Small intestine (tissue), 7 donors: ENCODE measurements at regions not wholly inside any gene's neighbourhood (a gene's known extent, or its start where the extent isn't known, plus 50 kb on each side); places are given as distances from the start of the nearest gene placed in this dataset.

ENCODE experiments used
- DNase-seq, 2 donors: peaks; one replicate each; pipeline versions ENCODE4 v3.0.0 to v3.0.0-alpha.2; 2013
- FAIRE-seq: peaks from 2 replicates; lab custom pipeline; 2012; peaks lifted over from hg19 to GRCh38; lab: Jason Lieb, UNC
- H3K27ac ChIP-seq, 3 donors: one replicate each; pipeline ENCODE4 v1.5.1; 2013; ENCODE audit warnings: low read length in 2 of 3, mild to moderate bottlenecking in 2 of 3, control low read depth in 1 of 3, inconsistent platforms in 1 of 3, low read depth in 1 of 3, moderate library complexity in 1 of 3
- H3K27me3 ChIP-seq, 3 donors: one replicate each; pipeline ENCODE4 v1.6.1; 2013; ENCODE audit warnings: low read length in 3 of 3, inconsistent platforms in 1 of 3; ENCODE audit not compliant: control insufficient read depth in 3 of 3, insufficient read depth in 3 of 3
- H3K36me3 ChIP-seq, 3 donors: one replicate each; pipeline ENCODE4 v1.6.1; 2013; ENCODE audit warnings: low read length in 3 of 3, inconsistent platforms in 1 of 3, low read depth in 1 of 3, mild to moderate bottlenecking in 1 of 3, moderate library complexity in 1 of 3; ENCODE audit not compliant: control insufficient read depth in 3 of 3, insufficient read depth in 2 of 3
- H3K4me1 ChIP-seq, 3 donors: one replicate each; pipeline ENCODE4 v1.6.1; 2013; ENCODE audit warnings: low read length in 2 of 3, inconsistent platforms in 1 of 3, low read depth in 1 of 3, mild to moderate bottlenecking in 1 of 3, moderate library complexity in 1 of 3; ENCODE audit not compliant: control insufficient read depth in 3 of 3, insufficient read depth in 2 of 3
- H3K4me3 ChIP-seq, 3 donors: one replicate each; pipeline ENCODE4 v1.5.1; 2013; ENCODE audit warnings: low read length in 3 of 3, control low read depth in 1 of 3, inconsistent platforms in 1 of 3, low read depth in 1 of 3, mild to moderate bottlenecking in 1 of 3, moderate library complexity in 1 of 3
- H3K9me3 ChIP-seq, 2 donors: one replicate each; pipeline ENCODE4 v1.6.1; 2013; ENCODE audit warnings: low read depth in 1 of 2, low read length in 1 of 2; ENCODE audit not compliant: control insufficient read depth in 2 of 2, insufficient read depth in 1 of 2
- WGBS, 3 donors: extraction: QIAGEN DNeasy Blood & Tissue Kit; methylation state at CpG; one replicate each; pipeline ENCODE4 v1.1.7; 2013; 5-methylcytosine and 5-hydroxymethylcytosine counted together
- donor health status: healthy with polysubstance abuse.
- donor health status: control.
- donor health status: control.
- donor health status: Bipolar disorder and iron deficiency.
- donor health status: healthy.

DNA sequence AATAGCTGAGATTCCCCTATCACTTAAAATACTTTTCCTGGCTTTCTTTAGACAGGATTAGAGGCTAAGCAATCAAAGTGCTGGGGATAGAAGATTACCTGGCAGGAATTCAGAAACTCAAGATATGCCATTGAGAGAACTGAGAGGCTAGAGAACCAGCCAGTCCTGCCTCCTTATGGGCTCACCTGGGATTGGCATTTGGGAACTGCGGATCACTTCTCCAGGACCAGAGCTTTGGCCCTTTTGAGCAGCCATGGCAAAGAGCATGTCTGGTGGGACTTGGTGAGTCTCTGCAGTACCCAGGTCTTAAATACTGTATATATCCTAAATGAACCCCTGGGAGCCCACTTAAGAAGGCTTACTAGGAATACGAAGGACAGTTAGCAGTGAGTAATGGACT lies 399.1 kb downstream of the BTBD3 start:
- no peak for FAIRE-seq
- no peak overlapping the region for H3K4me3 ChIP-seq
- no peak for DNase-seq

GRCh38 chr20:12317433-12317832 lies 399.7 kb downstream of the BTBD3 start:
- H3K4me3 ChIP-seq = no peak overlapping the region
- H3K9me3 ChIP-seq = no peaks in the 10 kb centered on the region
- H3K4me1 ChIP-seq = no peaks in the 10 kb centered on the region
- DNase-seq = no peak
- H3K36me3 ChIP-seq = no peaks in the 10 kb centered on the region
- H3K27ac ChIP-seq = no peak overlapping the region
- no peaks in the 10 kb centered on the region for H3K27me3 ChIP-seq
- FAIRE-seq = no peak
- 75 to 88% (median 82%) methylated on average over 2 of the region's 2 CpGs for WGBS, 3 donors

More for the DNA sequence above, 399.1 kb downstream of the BTBD3 start:
- Histone ChIP-seq H3K9me3 (no peaks in the 10 kb centered on the region), H3K36me3 (no peaks in the 10 kb centered on the region), H3K27me3 (no peaks in the 10 kb centered on the region), H3K27ac (no peak overlapping the region), H3K4me1 (no peaks in the 10 kb centered on the region)
- 94 to 97% (median 95%) methylated on average over 2 of the region's 2 CpGs for WGBS, 3 donors

- Histone ChIP-seq H3K4me1 (no peaks in the 10 kb centered on the region), H3K27me3 (no peaks in the 10 kb centered on the region), H3K36me3 (no peaks in the 10 kb centered on the region), H3K27ac (no peak overlapping the region), H3K9me3 (no peaks in the 10 kb centered on the region), H3K4me3 (no peak overlapping the region)
- no peak for DNase-seq
- FAIRE-seq = no peak
- WGBS, 3 donors = 23 to 40% (median 35%) methylated on average over 5 of the region's 5 CpGs
These were observed 400.4 kb downstream of the BTBD3 start for GRCh38 chr20:12318043-12318442.

GRCh38 chr20:12321736-12322135 lies 404.0 kb downstream of the BTBD3 start:
- no peak for DNase-seq
- WGBS, 3 donors = 64 to 72% (median 67%) methylated on average over 2 of the region's 2 CpGs
- Histone ChIP-seq H3K4me3 (no peak overlapping the region), H3K9me3 (no peaks in the 10 kb centered on the region), H3K27me3 (no peaks in the 10 kb centered on the region), H3K36me3 (no peaks in the 10 kb centered on the region), H3K4me1 (no peaks in the 10 kb centered on the region), H3K27ac (no peak overlapping the region)
- no peak for FAIRE-seq

- no peak overlapping the region for H3K27ac ChIP-seq
- H3K36me3 ChIP-seq = no peaks in the 10 kb centered on the region
- WGBS, 3 donors = 90 to 95% (median 92%) methylated on average over 2 of the region's 2 CpGs
- no peaks in the 10 kb centered on the region for H3K27me3 ChIP-seq
- FAIRE-seq (no peak), DNase-seq (no peak)
- H3K9me3 ChIP-seq = no peaks in the 10 kb centered on the region
- no peak overlapping the region for H3K4me3 ChIP-seq
- no peaks in the 10 kb centered on the region for H3K4me1 ChIP-seq
These were observed 409.5 kb downstream of the BTBD3 start for GRCh38 chr20:12327205-12327604.

DNA sequence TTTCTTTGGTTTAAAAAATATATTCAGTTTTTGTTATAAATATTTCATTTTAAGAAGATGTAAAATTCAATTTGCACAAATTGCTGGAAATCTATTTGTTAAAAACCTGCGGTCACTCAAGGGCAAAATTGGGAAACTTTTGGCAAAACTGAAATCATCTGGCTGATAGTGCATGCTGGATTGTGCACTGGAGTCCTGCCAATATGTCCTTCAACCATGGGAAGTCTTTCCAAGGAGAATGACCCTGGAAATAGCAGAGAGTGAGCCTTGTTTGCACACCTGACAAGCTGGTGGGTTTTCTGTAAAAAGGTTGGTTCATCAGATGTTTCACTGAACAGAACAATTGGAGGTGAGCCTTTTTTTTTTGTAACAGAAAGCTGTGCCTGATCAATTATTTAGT lies 413.5 kb downstream of the BTBD3 start:
- Histone ChIP-seq H3K27me3 (no peaks in the 10 kb centered on the region), H3K4me1 (no peaks in the 10 kb centered on the region), H3K9me3 (no peaks in the 10 kb centered on the region), H3K27ac (no peak overlapping the region), H3K36me3 (no peaks in the 10 kb centered on the region), H3K4me3 (no peak overlapping the region)
- DNase-seq (no peak), FAIRE-seq (no peak)
- 90 to 93% (median 92%) methylated on average over 1 of the region's 1 CpG for WGBS, 3 donors

DNA sequence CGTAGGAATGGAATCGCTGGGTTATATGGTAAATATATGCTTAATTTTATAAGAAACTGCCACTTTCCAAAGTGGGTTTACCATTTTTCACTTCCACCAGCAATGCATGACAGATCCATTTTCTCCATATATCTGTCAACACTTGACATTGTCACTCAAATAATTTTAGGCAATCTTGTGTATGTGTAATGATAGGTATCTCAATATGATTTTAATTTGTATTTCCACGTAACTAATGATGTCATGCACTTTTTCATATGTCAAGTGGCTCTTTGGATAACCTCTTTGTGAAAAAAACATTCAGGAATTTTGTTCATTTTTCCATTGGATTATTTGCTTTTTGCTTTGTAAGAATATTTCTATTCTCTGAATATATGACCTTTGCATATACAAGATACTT lies 419.9 kb downstream of the BTBD3 start:
- FAIRE-seq = no peak
- Histone ChIP-seq H3K4me3 (no peak overlapping the region), H3K27ac (no peak overlapping the region), H3K36me3 (no peaks in the 10 kb centered on the region), H3K9me3 (no peaks in the 10 kb centered on the region), H3K27me3 (no peaks in the 10 kb centered on the region), H3K4me1 (no peaks in the 10 kb centered on the region)
- WGBS, 3 donors = 78 to 86% (median 84%) methylated on average over 3 of the region's 3 CpGs
- DNase-seq = no peak

- no peaks in the 10 kb centered on the region for H3K4me1 ChIP-seq
- no peaks in the 10 kb centered on the region for H3K36me3 ChIP-seq
- 78 to 90% (median 85%) methylated on average over 2 of the region's 2 CpGs for WGBS, 3 donors
- FAIRE-seq (no peak), DNase-seq (no peak)
- H3K27ac ChIP-seq = no peak overlapping the region
- no peaks in the 10 kb centered on the region for H3K27me3 ChIP-seq
- H3K9me3 ChIP-seq = no peaks in the 10 kb centered on the region
- no peak overlapping the region for H3K4me3 ChIP-seq
These were observed 428.3 kb downstream of the BTBD3 start for GRCh38 chr20:12345978-12346377.

DNA sequence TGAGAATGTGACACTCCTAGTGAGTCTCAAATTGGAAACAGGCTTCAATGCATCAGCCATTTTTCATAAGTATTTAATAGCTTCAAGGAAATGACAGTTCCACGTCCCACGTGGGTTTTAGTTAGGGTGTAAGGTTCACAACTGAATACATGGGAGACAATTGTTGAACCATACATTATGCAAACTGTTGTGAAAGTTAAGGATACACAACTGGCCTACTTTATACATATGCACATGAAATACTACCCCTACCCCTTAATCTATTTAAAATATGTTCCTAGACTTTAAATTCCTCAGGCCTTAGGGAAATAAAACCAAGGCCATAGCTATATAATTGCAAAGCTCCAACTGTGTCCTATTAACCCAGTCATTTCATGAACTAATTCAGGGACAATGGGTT lies 436.1 kb downstream of the BTBD3 start:
- no peak for FAIRE-seq
- Histone ChIP-seq H3K27ac (no peak overlapping the region), H3K4me3 (no peak overlapping the region), H3K4me1 (no peaks in the 10 kb centered on the region), H3K36me3 (no peaks in the 10 kb centered on the region), H3K9me3 (peaks cover 0 to 14% of the 10 kb centered on the region in 2 donors), H3K27me3 (no peaks in the 10 kb centered on the region)
- DNase-seq = no peak
- WGBS, 3 donors = 51 to 76% (median 57%) methylated on average over 2 of the region's 2 CpGs
